Uterus (tissue), 2 donors: ENCODE measurements at regions not wholly inside any gene's neighbourhood (a gene's known extent, or its start where the extent isn't known, plus 50 kb on each side); places are given as distances from the start of the nearest gene placed in this dataset.
"Not testable (repeated sequence)": the region's sequence is repeated elsewhere in the genome, so short reads cannot be mapped to it uniquely, and the experiment has no call there.

ENCODE experiments used
- POLR2A ChIP-seq, 2 donors: fragments of 450-650 bp; IDR thresholded peaks; one replicate each; pipeline ENCODE4 v1.6.1; 2016; ENCODE audit warnings: antibody characterized with exemption in 2 of 2, mild to moderate bottlenecking in 1 of 2, moderate library complexity in 1 of 2
- TF ChIP-seq, protein P1 (sequence below), 4 experiments: fragments of 200-600 bp in 2 of 4; fragments of 450-650 bp in 2 of 4; sonication (generic) in 2 of 4; IDR thresholded peaks; one replicate each; pipeline ENCODE4 v1.5.1; 2016 to 2019; ENCODE audit warnings: antibody characterized with exemption in 4 of 4, mild to moderate bottlenecking in 2 of 4, moderate library complexity in 1 of 4

DNA sequence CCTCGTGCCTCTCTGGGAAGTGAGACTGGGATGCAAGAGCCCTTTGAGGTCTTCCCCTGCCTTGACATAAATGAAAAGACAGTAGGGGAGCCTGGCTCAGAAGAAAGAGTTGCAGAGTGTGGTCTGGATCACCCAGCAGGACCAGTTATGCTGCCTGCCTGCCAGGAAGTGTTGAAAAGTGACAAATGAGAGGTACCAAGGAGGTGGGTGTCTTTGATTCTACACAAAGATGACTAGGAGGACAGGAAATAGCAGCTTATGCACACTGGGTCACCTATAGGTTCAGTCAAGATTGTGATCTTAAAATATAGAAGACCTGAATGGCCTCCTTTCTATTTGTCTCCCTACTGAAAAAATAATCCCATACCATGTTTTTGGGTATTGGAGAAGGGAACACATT is 137.6 kb downstream of the BCL2L11 start:
- not testable (repeated sequence) for TF ChIP-seq POLR2A (IDR thresholded peaks at IDR 0.05)
- TF ChIP-seq, protein P1, sequence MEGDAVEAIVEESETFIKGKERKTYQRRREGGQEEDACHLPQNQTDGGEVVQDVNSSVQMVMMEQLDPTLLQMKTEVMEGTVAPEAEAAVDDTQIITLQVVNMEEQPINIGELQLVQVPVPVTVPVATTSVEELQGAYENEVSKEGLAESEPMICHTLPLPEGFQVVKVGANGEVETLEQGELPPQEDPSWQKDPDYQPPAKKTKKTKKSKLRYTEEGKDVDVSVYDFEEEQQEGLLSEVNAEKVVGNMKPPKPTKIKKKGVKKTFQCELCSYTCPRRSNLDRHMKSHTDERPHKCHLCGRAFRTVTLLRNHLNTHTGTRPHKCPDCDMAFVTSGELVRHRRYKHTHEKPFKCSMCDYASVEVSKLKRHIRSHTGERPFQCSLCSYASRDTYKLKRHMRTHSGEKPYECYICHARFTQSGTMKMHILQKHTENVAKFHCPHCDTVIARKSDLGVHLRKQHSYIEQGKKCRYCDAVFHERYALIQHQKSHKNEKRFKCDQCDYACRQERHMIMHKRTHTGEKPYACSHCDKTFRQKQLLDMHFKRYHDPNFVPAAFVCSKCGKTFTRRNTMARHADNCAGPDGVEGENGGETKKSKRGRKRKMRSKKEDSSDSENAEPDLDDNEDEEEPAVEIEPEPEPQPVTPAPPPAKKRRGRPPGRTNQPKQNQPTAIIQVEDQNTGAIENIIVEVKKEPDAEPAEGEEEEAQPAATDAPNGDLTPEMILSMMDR (IDR thresholded peaks at IDR 0.05) = not testable (repeated sequence)
